Prostate gland (tissue), 2 donors: ENCODE measurements at regions not wholly inside any gene's neighbourhood (a gene's known extent, or its start where the extent isn't known, plus 50 kb on each side); places are given as distances from the start of the nearest gene placed in this dataset.

ENCODE experiments used
- POLR2A ChIP-seq: fragments of 450-650 bp; IDR thresholded peaks from one replicate; pipeline ENCODE4 v1.6.1; 2016; ENCODE audit warnings: antibody characterized with exemption, mild to moderate bottlenecking
- POLR2AphosphoS5 ChIP-seq: sonication (generic); formaldehyde crosslinking; IDR thresholded peaks from one replicate; pipeline ENCODE4 v1.6.1; 2017; ENCODE audit warnings: antibody characterized with exemption
- TF ChIP-seq, protein P1 (sequence below), 4 experiments: fragments of 200-600 bp in 2 of 4; fragments of 450-650 bp in 2 of 4; sonication (generic) in 2 of 4; IDR thresholded peaks; 1 replicate in 3 of 4; 2 replicates in 1 of 4; pipeline ENCODE4 v1.5.1; 2016 to 2019; ENCODE audit warnings: antibody characterized with exemption in 4 of 4, mild to moderate bottlenecking in 2 of 4, moderate library complexity in 2 of 4

DNA sequence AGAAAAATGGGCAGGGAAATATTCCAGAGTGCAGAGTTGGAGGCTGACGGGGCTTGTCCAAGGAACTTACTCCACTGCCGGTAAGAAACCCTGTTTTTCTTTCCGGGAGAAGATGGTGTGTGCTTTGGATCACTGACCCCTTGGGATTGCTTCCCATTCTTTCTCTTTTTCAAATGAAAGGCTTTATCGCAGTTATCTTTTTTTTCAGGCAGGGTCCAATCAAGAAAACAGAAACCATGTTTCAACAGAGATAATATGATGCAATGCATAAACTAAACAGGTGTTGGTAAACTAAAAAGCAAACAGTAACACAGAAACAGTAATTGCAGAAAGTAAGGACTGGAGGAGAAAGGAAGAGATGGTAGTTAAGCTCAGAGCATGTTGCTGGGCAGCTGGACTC lies 145.1 kb downstream of the LYPLAL1 start:
- TF ChIP-seq POLR2AphosphoS5 = no peak
- no peak for TF ChIP-seq POLR2A
- TF ChIP-seq, protein P1, sequence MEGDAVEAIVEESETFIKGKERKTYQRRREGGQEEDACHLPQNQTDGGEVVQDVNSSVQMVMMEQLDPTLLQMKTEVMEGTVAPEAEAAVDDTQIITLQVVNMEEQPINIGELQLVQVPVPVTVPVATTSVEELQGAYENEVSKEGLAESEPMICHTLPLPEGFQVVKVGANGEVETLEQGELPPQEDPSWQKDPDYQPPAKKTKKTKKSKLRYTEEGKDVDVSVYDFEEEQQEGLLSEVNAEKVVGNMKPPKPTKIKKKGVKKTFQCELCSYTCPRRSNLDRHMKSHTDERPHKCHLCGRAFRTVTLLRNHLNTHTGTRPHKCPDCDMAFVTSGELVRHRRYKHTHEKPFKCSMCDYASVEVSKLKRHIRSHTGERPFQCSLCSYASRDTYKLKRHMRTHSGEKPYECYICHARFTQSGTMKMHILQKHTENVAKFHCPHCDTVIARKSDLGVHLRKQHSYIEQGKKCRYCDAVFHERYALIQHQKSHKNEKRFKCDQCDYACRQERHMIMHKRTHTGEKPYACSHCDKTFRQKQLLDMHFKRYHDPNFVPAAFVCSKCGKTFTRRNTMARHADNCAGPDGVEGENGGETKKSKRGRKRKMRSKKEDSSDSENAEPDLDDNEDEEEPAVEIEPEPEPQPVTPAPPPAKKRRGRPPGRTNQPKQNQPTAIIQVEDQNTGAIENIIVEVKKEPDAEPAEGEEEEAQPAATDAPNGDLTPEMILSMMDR (IDR thresholded peaks at IDR 0.05) = no peak
